Gastrocnemius medialis (tissue), 4 donors: ENCODE measurements at regions not wholly inside any gene's neighbourhood (a gene's known extent, or its start where the extent isn't known, plus 50 kb on each side); places are given as distances from the start of the nearest gene placed in this dataset.

ENCODE experiments used
- CTCF ChIP-seq, 5 experiments: fragments of 450-650 bp in 3 of 5; fragments of 200-600 bp in 2 of 5; sonication (generic) in 2 of 5; IDR thresholded peaks in 4 of 5; conservative IDR thresholded peaks in 1 of 5; 1 replicate in 4 of 5; 2 replicates in 1 of 5; pipeline ENCODE4 v1.5.1; 2016 to 2019; ENCODE audit warnings: antibody characterized with exemption in 5 of 5, mild to moderate bottlenecking in 3 of 5, moderate library complexity in 3 of 5
- POLR2A ChIP-seq, 2 donors: fragments of 450-650 bp; IDR thresholded peaks; one replicate each; pipeline ENCODE4 v1.6.1; 2017; ENCODE audit warnings: antibody characterized with exemption in 2 of 2, mild to moderate bottlenecking in 2 of 2, moderate library complexity in 2 of 2

GRCh38 chr10:108801775-108802517, 1121.4 kb downstream of the XPNPEP1 start:
- TF ChIP-seq POLR2A (IDR thresholded peaks at IDR 0.05) = no peak
- no peak for TF ChIP-seq CTCF (IDR thresholded peaks at IDR 0.05 in 4 of 5, conservative IDR thresholded peaks at IDR 0.05 in 1 of 5)
